ENCODE measurements at regions not wholly inside any gene's neighbourhood (a gene's known extent, or its start where the extent isn't known, plus 50 kb on each side); places are given as distances from the start of the nearest gene placed in this dataset.

DNA sequence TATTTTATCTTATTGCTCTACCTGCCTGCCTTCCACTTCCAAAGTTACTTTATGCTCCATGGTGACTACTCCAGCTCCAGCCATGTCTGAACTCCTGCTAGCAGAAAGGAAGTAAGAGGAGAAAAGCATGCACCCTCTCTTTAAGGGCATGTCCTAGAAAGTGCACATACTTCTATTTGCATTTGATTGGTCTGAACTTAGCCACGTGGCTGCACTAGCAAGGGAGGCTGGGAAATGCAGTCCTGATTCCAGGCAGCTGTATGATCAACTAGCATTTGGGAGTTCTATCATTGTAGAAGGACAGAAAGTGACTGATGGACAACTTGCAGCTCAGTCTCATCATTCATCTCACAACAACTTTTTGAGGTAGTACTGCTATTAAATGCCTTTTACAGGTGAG, 515.7 kb downstream of the BUD13 start:
- no peak overlapping the region for H2AFZ ChIP-seq (ENCODE audit: low read depth)
- no peak overlapping the region for H3K4me3 ChIP-seq (ENCODE audit: low read depth in 2 of 2, low read length in 1 of 2)
- H3K9ac ChIP-seq: no peak overlapping the region
- H3F3A ChIP-seq (replicated peaks; ENCODE audit: insufficient read depth): no peaks in the 10 kb centered on the region
- no peak for TF ChIP-seq RCOR1 (IDR thresholded peaks at IDR 0.05; ENCODE audit: low read length)
- TF ChIP-seq, protein P1, sequence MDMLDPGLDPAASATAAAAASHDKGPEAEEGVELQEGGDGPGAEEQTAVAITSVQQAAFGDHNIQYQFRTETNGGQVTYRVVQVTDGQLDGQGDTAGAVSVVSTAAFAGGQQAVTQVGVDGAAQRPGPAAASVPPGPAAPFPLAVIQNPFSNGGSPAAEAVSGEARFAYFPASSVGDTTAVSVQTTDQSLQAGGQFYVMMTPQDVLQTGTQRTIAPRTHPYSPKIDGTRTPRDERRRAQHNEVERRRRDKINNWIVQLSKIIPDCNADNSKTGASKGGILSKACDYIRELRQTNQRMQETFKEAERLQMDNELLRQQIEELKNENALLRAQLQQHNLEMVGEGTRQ (IDR thresholded peaks at IDR 0.05; ENCODE audit: borderline replicate concordance, low read depth, low read length): peak; percentile 34; the same call in 1 of the 2 replicates
- TF ChIP-seq EZH2phosphoT487 (IDR thresholded peaks at IDR 0.05; ENCODE audit: borderline replicate concordance, low read depth): no peak
- TF ChIP-seq GATA2 (CRISPR knock-in tag; IDR thresholded peaks at IDR 0.05): no peak
- no peak for TF ChIP-seq GABPA (IDR thresholded peaks at IDR 0.05; ENCODE audit: low read depth)
- TF ChIP-seq, protein P2, sequence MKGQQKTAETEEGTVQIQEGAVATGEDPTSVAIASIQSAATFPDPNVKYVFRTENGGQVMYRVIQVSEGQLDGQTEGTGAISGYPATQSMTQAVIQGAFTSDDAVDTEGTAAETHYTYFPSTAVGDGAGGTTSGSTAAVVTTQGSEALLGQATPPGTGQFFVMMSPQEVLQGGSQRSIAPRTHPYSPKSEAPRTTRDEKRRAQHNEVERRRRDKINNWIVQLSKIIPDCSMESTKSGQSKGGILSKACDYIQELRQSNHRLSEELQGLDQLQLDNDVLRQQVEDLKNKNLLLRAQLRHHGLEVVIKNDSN (IDR thresholded peaks at IDR 0.05; ENCODE audit: borderline replicate concordance, low read depth): peak; percentile 88
- TF ChIP-seq, protein P3, sequence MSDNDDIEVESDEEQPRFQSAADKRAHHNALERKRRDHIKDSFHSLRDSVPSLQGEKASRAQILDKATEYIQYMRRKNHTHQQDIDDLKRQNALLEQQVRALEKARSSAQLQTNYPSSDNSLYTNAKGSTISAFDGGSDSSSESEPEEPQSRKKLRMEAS (IDR thresholded peaks at IDR 0.05; ENCODE audit: low read depth): no peak
- no peak for TF ChIP-seq RXRA (IDR thresholded peaks at IDR 0.05; ENCODE audit: borderline replicate concordance, low read depth)
- no peak for TF ChIP-seq NFIC (IDR thresholded peaks at IDR 0.05; ENCODE audit: borderline replicate concordance)
- no peak for TF ChIP-seq SMC3 (IDR thresholded peaks at IDR 0.05; ENCODE audit: low read depth, low read length)
- TF ChIP-seq FOSL2 (IDR thresholded peaks at IDR 0.05; ENCODE audit: borderline replicate concordance, low read depth): no peak
- no peak overlapping the region for H3K27ac ChIP-seq (ENCODE audit: low read depth in 2 of 2, low read length in 1 of 2)
- H3K9me3 ChIP-seq: no peaks in the 10 kb centered on the region
- no peak overlapping the region for H3K4me2 ChIP-seq
- peak; percentile 33 for DNase-seq
- no peaks in the 10 kb centered on the region for H3K27me3 ChIP-seq (ENCODE audit: insufficient read depth)
- H3K79me2 ChIP-seq (ENCODE audit: insufficient read depth): no peaks in the 10 kb centered on the region
- WGBS (ENCODE audit: low lambda C conversion rate): 0% methylated on average over 1 of the region's 1 CpG
- peaks cover 0 to 6% of the 10 kb centered on the region in 2 experiments; a peak in 1 of 4 replicates for H3K4me1 ChIP-seq (ENCODE audit: control insufficient read depth in 1 of 2, insufficient read depth in 2 of 2, low read depth in 1 of 2, low read length in 1 of 2)
- H4K20me1 ChIP-seq (ENCODE audit: insufficient read depth): no peaks in the 10 kb centered on the region
- H3K9me2 ChIP-seq: no peaks in the 10 kb centered on the region
- ChIA-PET POLR2A (no interaction called here), CTCF (no interaction called here)
- H3K36me3 ChIP-seq (replicated peaks in 1 of 2; ENCODE audit: control insufficient read depth in 1 of 2, insufficient read depth in 2 of 2, low read length in 1 of 2): no peaks in the 10 kb centered on the region

DNA sequence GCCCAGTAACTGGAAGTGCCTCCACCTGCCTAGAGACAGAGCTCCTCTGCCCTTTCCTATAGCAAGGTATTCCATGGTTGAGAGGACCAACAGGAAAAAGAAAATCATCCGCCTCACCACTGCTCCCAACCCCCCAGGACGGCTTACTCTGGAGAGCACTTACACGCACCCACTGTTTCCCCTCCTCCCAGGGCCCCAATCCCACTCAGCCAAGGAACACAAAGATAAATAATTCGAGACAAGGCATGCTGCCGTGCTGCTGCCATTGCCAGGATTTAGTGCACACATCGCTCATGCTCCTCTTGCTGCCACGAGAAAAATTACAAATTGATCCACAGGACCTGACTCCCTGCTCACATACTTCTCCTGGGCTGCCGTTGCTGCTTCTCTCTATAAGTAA, 516.6 kb downstream of the BUD13 start:
- CTCF ChIA-PET: no interaction called here
- 50% methylated on average over 8 of the region's 8 CpGs for WGBS (ENCODE audit: low lambda C conversion rate)

More for the DNA sequence above, 516.6 kb downstream of the BUD13 start:
- H3K4me3 ChIP-seq (ENCODE audit: low read depth in 2 of 2, low read length in 1 of 2): no peak overlapping the region
- no peak overlapping the region for H3K9ac ChIP-seq
- H3K4me1 ChIP-seq (ENCODE audit: control insufficient read depth in 1 of 2, insufficient read depth in 2 of 2, low read depth in 1 of 2, low read length in 1 of 2): peaks cover 0 to 6% of the 10 kb centered on the region in 2 experiments; a peak in 1 of 4 replicates
- no peak overlapping the region for H3K4me2 ChIP-seq
- no peak for DNase-seq
- POLR2A ChIA-PET: no interaction called here
- no peaks in the 10 kb centered on the region for H3K9me3 ChIP-seq
- H3K9me2 ChIP-seq: no peaks in the 10 kb centered on the region
- H2AFZ ChIP-seq (ENCODE audit: low read depth): no peak overlapping the region
- H3K27me3 ChIP-seq (ENCODE audit: insufficient read depth): no peaks in the 10 kb centered on the region
- H4K20me1 ChIP-seq (ENCODE audit: insufficient read depth): no peaks in the 10 kb centered on the region
- no peaks in the 10 kb centered on the region for H3K79me2 ChIP-seq (ENCODE audit: insufficient read depth)
- no peak overlapping the region for H3K27ac ChIP-seq (ENCODE audit: low read depth in 2 of 2, low read length in 1 of 2)
- H3K36me3 ChIP-seq (replicated peaks in 1 of 2; ENCODE audit: control insufficient read depth in 1 of 2, insufficient read depth in 2 of 2, low read length in 1 of 2): no peaks in the 10 kb centered on the region
- H3F3A ChIP-seq (replicated peaks; ENCODE audit: insufficient read depth): no peaks in the 10 kb centered on the region
- TF ChIP-seq NRF1 (IDR thresholded peaks at IDR 0.05; ENCODE audit: low read depth, low read length): no peak
- no peak for TF ChIP-seq CHD2 (IDR thresholded peaks at IDR 0.05; ENCODE audit: low read length, partially characterized antibody)
- TF ChIP-seq, protein P4, sequence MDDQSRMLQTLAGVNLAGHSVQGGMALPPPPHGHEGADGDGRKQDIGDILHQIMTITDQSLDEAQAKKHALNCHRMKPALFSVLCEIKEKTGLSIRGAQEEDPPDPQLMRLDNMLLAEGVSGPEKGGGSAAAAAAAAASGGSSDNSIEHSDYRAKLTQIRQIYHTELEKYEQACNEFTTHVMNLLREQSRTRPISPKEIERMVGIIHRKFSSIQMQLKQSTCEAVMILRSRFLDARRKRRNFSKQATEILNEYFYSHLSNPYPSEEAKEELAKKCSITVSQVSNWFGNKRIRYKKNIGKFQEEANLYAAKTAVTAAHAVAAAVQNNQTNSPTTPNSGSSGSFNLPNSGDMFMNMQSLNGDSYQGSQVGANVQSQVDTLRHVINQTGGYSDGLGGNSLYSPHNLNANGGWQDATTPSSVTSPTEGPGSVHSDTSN (IDR thresholded peaks at IDR 0.05): no peak
- no peak for TF ChIP-seq RFX5 (IDR thresholded peaks at IDR 0.05; ENCODE audit: low read length)
- no peak for TF ChIP-seq FOXM1 (IDR thresholded peaks at IDR 0.05; ENCODE audit: low read depth)
- TF ChIP-seq, protein P2 (IDR thresholded peaks at IDR 0.05; ENCODE audit: borderline replicate concordance, low read depth): no peak
- no peak for TF ChIP-seq RCOR1 (IDR thresholded peaks at IDR 0.05; ENCODE audit: low read length)
- TF ChIP-seq MEF2A (IDR thresholded peaks at IDR 0.05; ENCODE audit: borderline replicate concordance, low read depth): no peak
- no peak for TF ChIP-seq JUND (IDR thresholded peaks at IDR 0.05)
- TF ChIP-seq, protein P3 (IDR thresholded peaks at IDR 0.05; ENCODE audit: low read depth): no peak
- no peak for TF ChIP-seq NFIC (IDR thresholded peaks at IDR 0.05; ENCODE audit: borderline replicate concordance)
- TF ChIP-seq GABPA (IDR thresholded peaks at IDR 0.05; ENCODE audit: low read depth): no peak
- no peak for TF ChIP-seq RAD21 (IDR thresholded peaks at IDR 0.05; ENCODE audit: low read length)
- no peak for TF ChIP-seq SMC3 (IDR thresholded peaks at IDR 0.05; ENCODE audit: low read depth, low read length)
- TF ChIP-seq, protein P5, sequence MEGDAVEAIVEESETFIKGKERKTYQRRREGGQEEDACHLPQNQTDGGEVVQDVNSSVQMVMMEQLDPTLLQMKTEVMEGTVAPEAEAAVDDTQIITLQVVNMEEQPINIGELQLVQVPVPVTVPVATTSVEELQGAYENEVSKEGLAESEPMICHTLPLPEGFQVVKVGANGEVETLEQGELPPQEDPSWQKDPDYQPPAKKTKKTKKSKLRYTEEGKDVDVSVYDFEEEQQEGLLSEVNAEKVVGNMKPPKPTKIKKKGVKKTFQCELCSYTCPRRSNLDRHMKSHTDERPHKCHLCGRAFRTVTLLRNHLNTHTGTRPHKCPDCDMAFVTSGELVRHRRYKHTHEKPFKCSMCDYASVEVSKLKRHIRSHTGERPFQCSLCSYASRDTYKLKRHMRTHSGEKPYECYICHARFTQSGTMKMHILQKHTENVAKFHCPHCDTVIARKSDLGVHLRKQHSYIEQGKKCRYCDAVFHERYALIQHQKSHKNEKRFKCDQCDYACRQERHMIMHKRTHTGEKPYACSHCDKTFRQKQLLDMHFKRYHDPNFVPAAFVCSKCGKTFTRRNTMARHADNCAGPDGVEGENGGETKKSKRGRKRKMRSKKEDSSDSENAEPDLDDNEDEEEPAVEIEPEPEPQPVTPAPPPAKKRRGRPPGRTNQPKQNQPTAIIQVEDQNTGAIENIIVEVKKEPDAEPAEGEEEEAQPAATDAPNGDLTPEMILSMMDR (IDR thresholded peaks at IDR 0.05): no peak
- no peak for TF ChIP-seq EZH2phosphoT487 (IDR thresholded peaks at IDR 0.05; ENCODE audit: borderline replicate concordance, low read depth)
- TF ChIP-seq, protein P6, sequence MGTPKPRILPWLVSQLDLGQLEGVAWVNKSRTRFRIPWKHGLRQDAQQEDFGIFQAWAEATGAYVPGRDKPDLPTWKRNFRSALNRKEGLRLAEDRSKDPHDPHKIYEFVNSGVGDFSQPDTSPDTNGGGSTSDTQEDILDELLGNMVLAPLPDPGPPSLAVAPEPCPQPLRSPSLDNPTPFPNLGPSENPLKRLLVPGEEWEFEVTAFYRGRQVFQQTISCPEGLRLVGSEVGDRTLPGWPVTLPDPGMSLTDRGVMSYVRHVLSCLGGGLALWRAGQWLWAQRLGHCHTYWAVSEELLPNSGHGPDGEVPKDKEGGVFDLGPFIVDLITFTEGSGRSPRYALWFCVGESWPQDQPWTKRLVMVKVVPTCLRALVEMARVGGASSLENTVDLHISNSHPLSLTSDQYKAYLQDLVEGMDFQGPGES (IDR thresholded peaks at IDR 0.05; ENCODE audit: low read depth, low read length): no peak

All from SK-N-SH (cell line).